KMS-11 (cell line): ENCODE measurements at regions not wholly inside any gene's neighbourhood (a gene's known extent, or its start where the extent isn't known, plus 50 kb on each side); places are given as distances from the start of the nearest gene placed in this dataset.

Experiments
- H2AFZ ChIP-seq: fragments of 200-600 bp; sonication (generic); 2 replicates; pipeline ENCODE4 v1.6.1; 2016; ENCODE audit warnings: antibody characterized with exemption, mixed run types, low read depth
- H3K27ac ChIP-seq: fragments of 200-600 bp; sonication (generic); 2 replicates; pipeline ENCODE4 v1.6.1; 2016; ENCODE audit warnings: mild to moderate bottlenecking, mixed run types
- H3K27me3 ChIP-seq: fragments of 200-600 bp; sonication (generic); 2 replicates; pipeline ENCODE4 v1.6.1; 2017; ENCODE audit warnings: mild to moderate bottlenecking, low read depth, mixed run types, moderate library complexity; ENCODE audit not compliant: insufficient read depth
- H3K36me3 ChIP-seq: fragments of 200-600 bp; sonication (generic); 2 replicates; pipeline ENCODE4 v1.6.1; 2017; ENCODE audit warnings: mild to moderate bottlenecking, mixed run types; ENCODE audit not compliant: insufficient read depth
- H3K4me1 ChIP-seq: fragments of 200-600 bp; sonication (generic); 2 replicates; pipeline ENCODE4 v1.6.1; 2016; ENCODE audit warnings: mild to moderate bottlenecking, low read depth, mixed run types; ENCODE audit not compliant: poor library complexity, severe bottlenecking
- H3K4me2 ChIP-seq: fragments of 200-600 bp; sonication (generic); 2 replicates; pipeline ENCODE4 v1.7.0; 2016; ENCODE audit warnings: mild to moderate bottlenecking, mixed run types
- H3K4me3 ChIP-seq: fragments of 200-600 bp; sonication (generic); IDR thresholded peaks from 2 replicates; pipeline ENCODE4 v1.6.1; 2017; ENCODE audit warnings: low read depth, low read length, mixed read lengths; ENCODE audit not compliant: insufficient read depth
- H3K79me2 ChIP-seq: fragments of 200-600 bp; sonication (generic); 2 replicates; pipeline ENCODE4 v1.6.1; 2016; ENCODE audit warnings: low read depth, mixed run types; ENCODE audit not compliant: insufficient read depth
- H3K9ac ChIP-seq: fragments of 200-600 bp; sonication (generic); 2 replicates; pipeline ENCODE4 v1.6.1; 2016; ENCODE audit warnings: mild to moderate bottlenecking, mixed run types
- H4K20me1 ChIP-seq: fragments of 200-600 bp; sonication (generic); 2 replicates; pipeline ENCODE4 v1.6.1; 2016; ENCODE audit warnings: mild to moderate bottlenecking, mixed run types; ENCODE audit not compliant: insufficient read depth
- TF ChIP-seq, protein P1 (sequence below): fragments of 200-600 bp; sonication (generic); conservative IDR thresholded peaks from 2 replicates; pipeline ENCODE4 v1.6.1; 2017; ENCODE audit warnings: low read depth, mild to moderate bottlenecking, antibody characterized with exemption, low read length, moderate library complexity, mixed read lengths

DNA sequence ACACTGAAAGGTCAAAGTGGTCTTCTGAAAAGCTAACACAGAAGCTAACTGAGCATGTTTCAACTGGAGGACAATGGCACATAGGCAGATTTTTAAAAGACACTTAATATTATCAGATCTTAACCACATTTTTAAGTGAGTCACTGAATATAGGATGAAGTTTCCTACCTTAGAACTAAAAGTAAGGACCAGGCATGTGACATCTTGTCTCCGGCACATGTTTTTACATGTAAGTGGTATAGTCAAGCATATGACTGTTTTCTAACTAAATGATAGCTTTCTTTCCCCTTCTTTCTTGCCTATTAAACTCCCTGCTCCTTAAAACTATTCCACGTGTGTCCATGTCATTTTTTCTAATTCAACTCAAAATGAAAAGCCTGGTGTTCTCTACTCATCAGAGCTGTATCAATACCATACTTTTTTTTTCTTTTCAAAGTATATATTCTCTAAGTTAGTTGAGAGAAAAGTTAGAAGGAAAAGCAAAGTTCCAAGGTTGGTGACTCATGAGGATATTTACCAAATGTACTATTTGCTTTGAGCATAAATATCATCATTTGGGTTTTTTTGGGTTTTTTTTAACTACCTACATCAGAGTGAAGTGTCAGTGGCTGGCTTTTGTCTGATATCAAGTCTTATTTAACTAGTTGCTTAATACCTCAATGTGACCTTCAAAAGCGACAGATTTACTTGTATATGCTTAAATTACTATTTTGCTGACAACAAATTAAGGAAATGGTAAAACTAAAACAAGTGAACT, 127.5 kb downstream of the CRPPA start:
- no peaks in the 10 kb centered on the region for H4K20me1 ChIP-seq
- H3K9ac ChIP-seq: no peak overlapping the region
- TF ChIP-seq, protein P1, sequence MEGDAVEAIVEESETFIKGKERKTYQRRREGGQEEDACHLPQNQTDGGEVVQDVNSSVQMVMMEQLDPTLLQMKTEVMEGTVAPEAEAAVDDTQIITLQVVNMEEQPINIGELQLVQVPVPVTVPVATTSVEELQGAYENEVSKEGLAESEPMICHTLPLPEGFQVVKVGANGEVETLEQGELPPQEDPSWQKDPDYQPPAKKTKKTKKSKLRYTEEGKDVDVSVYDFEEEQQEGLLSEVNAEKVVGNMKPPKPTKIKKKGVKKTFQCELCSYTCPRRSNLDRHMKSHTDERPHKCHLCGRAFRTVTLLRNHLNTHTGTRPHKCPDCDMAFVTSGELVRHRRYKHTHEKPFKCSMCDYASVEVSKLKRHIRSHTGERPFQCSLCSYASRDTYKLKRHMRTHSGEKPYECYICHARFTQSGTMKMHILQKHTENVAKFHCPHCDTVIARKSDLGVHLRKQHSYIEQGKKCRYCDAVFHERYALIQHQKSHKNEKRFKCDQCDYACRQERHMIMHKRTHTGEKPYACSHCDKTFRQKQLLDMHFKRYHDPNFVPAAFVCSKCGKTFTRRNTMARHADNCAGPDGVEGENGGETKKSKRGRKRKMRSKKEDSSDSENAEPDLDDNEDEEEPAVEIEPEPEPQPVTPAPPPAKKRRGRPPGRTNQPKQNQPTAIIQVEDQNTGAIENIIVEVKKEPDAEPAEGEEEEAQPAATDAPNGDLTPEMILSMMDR: no peak
- no peaks in the 10 kb centered on the region for H3K4me1 ChIP-seq
- H3K79me2 ChIP-seq: no peaks in the 10 kb centered on the region
- no peak overlapping the region for H3K4me2 ChIP-seq
- H3K27me3 ChIP-seq: no peaks in the 10 kb centered on the region
- H3K36me3 ChIP-seq: no peaks in the 10 kb centered on the region
- H3K27ac ChIP-seq: no peak overlapping the region
- H2AFZ ChIP-seq: no peak overlapping the region
- no peak overlapping the region for H3K4me3 ChIP-seq

DNA sequence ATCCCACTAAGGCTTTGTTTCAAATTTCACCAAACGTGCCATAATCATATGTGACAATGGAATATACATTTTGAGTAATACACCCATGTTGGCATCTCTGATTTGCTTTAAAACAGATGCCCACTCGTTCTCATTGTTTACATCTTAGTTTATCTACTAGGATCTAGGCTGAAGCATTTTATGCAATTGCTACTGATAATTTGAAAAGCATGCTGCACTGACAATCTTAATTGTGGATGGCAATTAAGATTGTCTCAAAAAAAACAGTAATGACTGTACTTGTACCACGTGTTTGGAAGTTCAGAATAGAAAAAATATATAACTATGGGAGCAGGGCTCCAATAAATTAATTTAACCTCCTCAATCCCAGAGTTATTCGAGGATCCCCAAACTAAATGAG, 136.8 kb downstream of the CRPPA start:
- no peaks in the 10 kb centered on the region for H3K27me3 ChIP-seq
- H4K20me1 ChIP-seq: no peaks in the 10 kb centered on the region
- no peak overlapping the region for H3K9ac ChIP-seq
- no peak overlapping the region for H3K4me3 ChIP-seq
- H2AFZ ChIP-seq: no peak overlapping the region
- H3K79me2 ChIP-seq: no peaks in the 10 kb centered on the region
- TF ChIP-seq, protein P1: no peak
- H3K36me3 ChIP-seq: no peaks in the 10 kb centered on the region
- H3K4me1 ChIP-seq: no peaks in the 10 kb centered on the region
- H3K4me2 ChIP-seq: no peak overlapping the region
- H3K27ac ChIP-seq: no peak overlapping the region

DNA sequence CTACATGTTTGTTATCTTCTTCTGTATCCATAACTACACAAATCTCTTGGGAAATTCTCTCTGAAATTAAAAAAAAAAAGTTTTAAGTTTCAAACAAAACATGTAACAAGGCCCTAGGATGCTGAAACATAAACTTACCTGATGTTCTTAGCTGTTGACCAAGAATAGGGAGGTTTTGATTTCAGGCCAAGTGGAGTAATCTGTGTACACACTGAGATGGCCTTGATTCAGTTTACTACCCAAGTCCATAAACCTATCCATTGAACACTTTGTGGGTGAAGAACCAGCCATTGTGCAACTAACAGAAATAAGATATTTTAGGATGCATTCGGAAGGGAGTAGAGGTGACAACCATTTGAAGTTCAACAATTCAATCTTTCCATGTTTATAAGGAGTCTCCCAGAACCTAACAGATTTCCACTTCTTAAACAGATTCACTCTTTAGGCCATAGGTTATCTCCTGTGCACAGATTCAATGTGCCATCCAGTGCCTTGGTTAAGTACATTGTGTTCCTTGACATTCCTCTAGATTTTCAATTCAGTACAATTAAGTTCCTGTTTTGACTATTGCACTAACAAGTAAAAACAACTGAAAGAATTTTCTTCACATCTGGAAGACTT, 143.1 kb downstream of the CRPPA start:
- no peak overlapping the region for H3K27ac ChIP-seq
- H2AFZ ChIP-seq: no peak overlapping the region
- H4K20me1 ChIP-seq: no peaks in the 10 kb centered on the region
- TF ChIP-seq, protein P1: no peak
- no peaks in the 10 kb centered on the region for H3K79me2 ChIP-seq
- H3K9ac ChIP-seq: no peak overlapping the region
- H3K36me3 ChIP-seq: no peaks in the 10 kb centered on the region
- no peak overlapping the region for H3K4me2 ChIP-seq
- no peak overlapping the region for H3K4me3 ChIP-seq
- no peaks in the 10 kb centered on the region for H3K4me1 ChIP-seq
- H3K27me3 ChIP-seq: no peaks in the 10 kb centered on the region

DNA sequence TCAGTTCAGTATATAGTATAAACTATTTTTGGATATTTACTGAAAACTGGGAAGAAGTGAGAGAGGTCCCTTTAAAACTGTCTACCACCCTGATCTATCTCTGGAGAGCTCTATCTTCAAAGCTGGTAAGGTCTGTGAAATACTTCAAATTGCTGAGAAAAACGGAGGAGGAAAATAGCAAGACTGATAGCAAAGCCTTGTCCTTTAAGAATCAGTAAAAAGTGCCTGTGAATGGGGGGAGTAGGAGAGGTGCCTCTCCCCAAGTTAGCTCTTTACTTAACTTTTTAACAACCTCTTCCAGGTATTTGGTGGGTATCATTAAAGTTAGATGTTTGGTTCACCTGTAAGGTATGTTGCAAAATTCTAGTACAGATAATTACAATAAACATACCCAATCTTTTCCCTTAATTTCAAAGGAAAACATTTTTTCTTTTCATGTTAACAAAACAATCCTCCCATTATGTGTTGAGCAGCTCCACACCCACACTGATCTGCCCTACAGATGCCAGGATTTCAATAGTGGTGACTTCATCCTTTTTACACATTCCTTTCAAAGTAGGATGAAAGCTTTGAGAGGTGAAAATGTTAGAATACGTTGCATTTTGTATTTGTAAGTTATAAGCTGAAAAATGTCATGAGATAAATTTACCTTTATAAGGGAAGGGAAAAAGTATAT, 149.2 kb downstream of the CRPPA start:
- H4K20me1 ChIP-seq: no peaks in the 10 kb centered on the region
- H3K36me3 ChIP-seq: no peaks in the 10 kb centered on the region
- no peak overlapping the region for H3K9ac ChIP-seq
- no peaks in the 10 kb centered on the region for H3K27me3 ChIP-seq
- no peaks in the 10 kb centered on the region for H3K4me1 ChIP-seq
- no peak overlapping the region for H3K27ac ChIP-seq
- H3K4me3 ChIP-seq: no peak overlapping the region
- no peak overlapping the region for H2AFZ ChIP-seq
- no peak overlapping the region for H3K4me2 ChIP-seq
- H3K79me2 ChIP-seq: no peaks in the 10 kb centered on the region
- TF ChIP-seq, protein P1: no peak
